T-helper 2 cell treated with Interferon-gamma antibody and Interleukin-4, amounts not matched to agents 5 μg/mL and 100 μg/mL, for 36 hours (primary cell): ENCODE measurements at regions not wholly inside any gene's neighbourhood (a gene's known extent, or its start where the extent isn't known, plus 50 kb on each side); places are given as distances from the start of the nearest gene placed in this dataset.
A peak's percentile ranks its signal among the peaks of the same experiment; 100 is the strongest.

Experiments used
- DNase-seq: peaks from one replicate; pipeline ENCODE4 v3.0.0; 2021; ENCODE audit warnings: low spot score
- H3K27ac Mint-ChIP-seq: one replicate; pipeline ENCODE4 v1.8.0; 2021; ENCODE audit warnings: mild to moderate bottlenecking, mixed read lengths
- H3K27me3 Mint-ChIP-seq: one replicate; pipeline ENCODE4 v1.8.0; 2021; ENCODE audit warnings: low read depth, mixed read lengths
- H3K36me3 Mint-ChIP-seq: one replicate; pipeline ENCODE4 v1.8.0; 2021; ENCODE audit warnings: low read depth, mixed read lengths
- H3K4me1 Mint-ChIP-seq: one replicate; pipeline ENCODE4 v1.8.0; 2021; ENCODE audit warnings: low read depth, mixed read lengths
- H3K4me3 Mint-ChIP-seq: one replicate; pipeline ENCODE4 v1.8.0; 2022; ENCODE audit warnings: mild to moderate bottlenecking, moderate library complexity, mixed read lengths
- H3K9me3 Mint-ChIP-seq: one replicate; pipeline ENCODE4 v1.8.0; 2021; ENCODE audit warnings: mixed read lengths

- no peaks in the 10 kb centered on the region for H3K9me3 Mint-ChIP-seq
- peaks cover 4% of the 10 kb centered on the region for H3K27me3 Mint-ChIP-seq
- no peak for DNase-seq
- H3K4me1 Mint-ChIP-seq = peaks cover 2% of the 10 kb centered on the region
- H3K4me3 Mint-ChIP-seq = no peak overlapping the region
- H3K36me3 Mint-ChIP-seq = no peaks in the 10 kb centered on the region
- H3K27ac Mint-ChIP-seq = no peak overlapping the region
Measured at GRCh38 chr9:90038763-90039162, 434.0 kb downstream of the GADD45G start.

DNA sequence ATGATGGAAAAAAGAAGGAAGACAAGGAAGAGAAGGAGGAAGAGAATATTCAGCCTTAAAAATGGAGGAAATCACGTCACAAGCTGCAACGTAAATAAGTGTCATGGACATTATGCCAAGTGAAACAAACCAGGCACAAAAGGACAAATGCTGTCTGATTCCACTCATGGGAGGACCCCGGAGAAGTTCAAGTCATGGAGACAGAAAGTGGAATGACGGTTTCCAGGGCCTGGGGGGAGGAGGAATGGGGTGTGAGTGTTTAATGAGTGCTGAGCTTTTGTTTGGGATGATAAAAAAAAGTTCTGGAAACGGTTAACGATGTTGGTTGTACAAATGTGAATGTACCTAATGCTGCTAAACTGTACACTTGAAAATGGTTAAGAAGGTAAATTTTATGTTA lies 439.5 kb downstream of the GADD45G start:
- H3K27ac Mint-ChIP-seq = no peak overlapping the region
- peaks cover 12% of the 10 kb centered on the region for H3K4me1 Mint-ChIP-seq
- H3K36me3 Mint-ChIP-seq = no peaks in the 10 kb centered on the region
- no peak overlapping the region for H3K4me3 Mint-ChIP-seq
- no peaks in the 10 kb centered on the region for H3K9me3 Mint-ChIP-seq
- H3K27me3 Mint-ChIP-seq = peaks cover 4% of the 10 kb centered on the region
- DNase-seq = no peak

- H3K27ac Mint-ChIP-seq = peak overlapping the region; percentile 0
- peak; percentile 49 for DNase-seq
- peaks cover 12% of the 10 kb centered on the region for H3K4me1 Mint-ChIP-seq
- no peaks in the 10 kb centered on the region for H3K36me3 Mint-ChIP-seq
- no peak overlapping the region for H3K4me3 Mint-ChIP-seq
- no peaks in the 10 kb centered on the region for H3K9me3 Mint-ChIP-seq
- H3K27me3 Mint-ChIP-seq = peaks cover 3% of the 10 kb centered on the region
Measured at GRCh38 chr9:90044710-90045151, 439.9 kb downstream of the GADD45G start.

DNA sequence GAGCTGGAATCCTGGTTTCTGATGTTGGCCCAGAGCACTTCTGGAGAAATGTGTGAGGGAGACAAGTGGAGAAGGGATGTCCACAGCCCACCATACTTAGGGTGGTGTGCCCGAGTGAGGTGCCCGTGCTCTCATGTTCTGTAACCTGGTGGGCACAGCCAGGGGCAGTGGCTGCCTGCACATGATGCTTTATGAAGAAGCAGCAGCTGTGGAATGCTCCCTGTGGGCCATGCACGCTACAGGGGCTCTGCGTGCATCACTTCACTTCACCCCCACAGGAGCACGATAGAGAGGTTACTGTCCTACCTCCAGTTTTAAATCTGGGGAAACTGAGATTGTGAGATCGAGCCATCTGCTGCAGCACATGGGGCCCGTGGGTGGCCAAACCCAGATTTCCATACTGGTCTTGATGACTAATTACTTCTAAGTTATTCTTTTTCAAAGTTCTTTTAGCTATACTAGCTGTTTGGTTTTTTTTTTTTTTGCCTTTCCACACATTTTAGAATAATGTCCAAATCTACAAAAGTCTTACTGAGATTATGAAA lies 441.6 kb downstream of the GADD45G start:
- peaks cover 4% of the 10 kb centered on the region for H3K27me3 Mint-ChIP-seq
- peak; percentile 35 for DNase-seq
- no peaks in the 10 kb centered on the region for H3K36me3 Mint-ChIP-seq
- H3K27ac Mint-ChIP-seq = no peak overlapping the region
- H3K9me3 Mint-ChIP-seq = no peaks in the 10 kb centered on the region
- H3K4me1 Mint-ChIP-seq = peaks cover 12% of the 10 kb centered on the region
- no peak overlapping the region for H3K4me3 Mint-ChIP-seq

- Mint-ChIP-seq H3K36me3 (no peaks in the 10 kb centered on the region), H3K27ac (no peak overlapping the region), H3K27me3 (peaks cover 14% of the 10 kb centered on the region), H3K9me3 (no peaks in the 10 kb centered on the region), H3K4me3 (no peak overlapping the region), H3K4me1 (peaks cover 12% of the 10 kb centered on the region)
- DNase-seq = no peak
Measured at GRCh38 chr9:90047828-90048227, 443.0 kb downstream of the GADD45G start.

DNA sequence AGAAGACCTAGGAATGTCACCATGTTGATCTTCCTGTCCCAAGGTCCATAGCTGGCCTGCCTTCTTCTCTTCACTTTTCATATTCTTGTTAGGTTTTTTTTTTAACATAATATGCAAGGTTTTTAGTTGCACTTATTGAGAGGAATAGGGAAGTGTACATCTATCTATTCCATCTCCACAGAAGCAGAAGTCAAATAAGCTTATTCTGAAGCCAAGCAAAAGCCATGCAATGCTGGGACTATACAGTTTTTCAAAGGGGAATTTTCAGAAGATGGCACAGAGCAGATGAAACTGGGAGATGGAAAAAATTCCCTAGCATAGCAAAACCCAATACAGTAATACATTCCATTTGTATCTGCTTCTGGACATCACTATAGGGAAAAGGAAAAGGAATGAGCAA lies 447.6 kb downstream of the GADD45G start:
- no peak for DNase-seq
- no peaks in the 10 kb centered on the region for H3K36me3 Mint-ChIP-seq
- no peaks in the 10 kb centered on the region for H3K4me1 Mint-ChIP-seq
- no peak overlapping the region for H3K4me3 Mint-ChIP-seq
- peaks cover 23% of the 10 kb centered on the region for H3K27me3 Mint-ChIP-seq
- H3K9me3 Mint-ChIP-seq = peaks cover 6% of the 10 kb centered on the region
- H3K27ac Mint-ChIP-seq = no peak overlapping the region

DNA sequence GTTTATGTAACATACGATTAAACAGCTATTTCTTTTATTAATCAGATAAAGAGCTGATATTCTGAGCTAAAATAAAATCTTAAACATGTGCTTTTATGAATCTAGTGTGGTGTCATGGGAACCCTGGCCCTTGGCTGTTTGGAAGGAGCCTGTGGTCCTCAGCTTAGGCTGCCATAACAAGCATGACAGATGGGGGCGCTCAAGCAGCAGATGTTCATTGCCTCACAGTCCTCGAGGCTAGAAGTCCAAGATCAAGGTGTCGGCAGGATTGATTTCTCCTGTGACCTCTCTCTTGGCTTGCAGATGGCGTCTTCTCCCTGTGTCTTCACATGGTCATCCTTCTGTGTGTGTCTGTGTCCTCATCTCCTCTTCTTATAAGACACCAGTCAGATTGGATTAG lies 448.2 kb downstream of the GADD45G start:
- Mint-ChIP-seq H3K27ac (no peak overlapping the region), H3K27me3 (peaks cover 23% of the 10 kb centered on the region), H3K36me3 (no peaks in the 10 kb centered on the region), H3K9me3 (peaks cover 6% of the 10 kb centered on the region), H3K4me1 (no peaks in the 10 kb centered on the region), H3K4me3 (no peak overlapping the region)
- peak; percentile 2 for DNase-seq

- no peak overlapping the region for H3K27ac Mint-ChIP-seq
- H3K4me1 Mint-ChIP-seq = no peaks in the 10 kb centered on the region
- DNase-seq = no peak
- no peaks in the 10 kb centered on the region for H3K36me3 Mint-ChIP-seq
- no peak overlapping the region for H3K4me3 Mint-ChIP-seq
- H3K27me3 Mint-ChIP-seq = peaks cover 20% of the 10 kb centered on the region
- H3K9me3 Mint-ChIP-seq = peaks cover 6% of the 10 kb centered on the region
Measured at GRCh38 chr9:90054810-90055209, 450.0 kb downstream of the GADD45G start.

- H3K4me1 Mint-ChIP-seq = no peaks in the 10 kb centered on the region
- H3K27ac Mint-ChIP-seq = no peak overlapping the region
- no peaks in the 10 kb centered on the region for H3K36me3 Mint-ChIP-seq
- no peak overlapping the region for H3K4me3 Mint-ChIP-seq
- no peak for DNase-seq
- peaks cover 20% of the 10 kb centered on the region for H3K27me3 Mint-ChIP-seq
- peaks cover 6% of the 10 kb centered on the region for H3K9me3 Mint-ChIP-seq
Measured at GRCh38 chr9:90055226-90055625, 450.4 kb downstream of the GADD45G start.

- Mint-ChIP-seq H3K27me3 (peaks cover 14% of the 10 kb centered on the region), H3K27ac (no peak overlapping the region), H3K36me3 (no peaks in the 10 kb centered on the region), H3K4me3 (no peak overlapping the region), H3K9me3 (peaks cover 6% of the 10 kb centered on the region), H3K4me1 (no peaks in the 10 kb centered on the region)
- DNase-seq = no peak
Measured at GRCh38 chr9:90057361-90057760, 452.5 kb downstream of the GADD45G start.

DNA sequence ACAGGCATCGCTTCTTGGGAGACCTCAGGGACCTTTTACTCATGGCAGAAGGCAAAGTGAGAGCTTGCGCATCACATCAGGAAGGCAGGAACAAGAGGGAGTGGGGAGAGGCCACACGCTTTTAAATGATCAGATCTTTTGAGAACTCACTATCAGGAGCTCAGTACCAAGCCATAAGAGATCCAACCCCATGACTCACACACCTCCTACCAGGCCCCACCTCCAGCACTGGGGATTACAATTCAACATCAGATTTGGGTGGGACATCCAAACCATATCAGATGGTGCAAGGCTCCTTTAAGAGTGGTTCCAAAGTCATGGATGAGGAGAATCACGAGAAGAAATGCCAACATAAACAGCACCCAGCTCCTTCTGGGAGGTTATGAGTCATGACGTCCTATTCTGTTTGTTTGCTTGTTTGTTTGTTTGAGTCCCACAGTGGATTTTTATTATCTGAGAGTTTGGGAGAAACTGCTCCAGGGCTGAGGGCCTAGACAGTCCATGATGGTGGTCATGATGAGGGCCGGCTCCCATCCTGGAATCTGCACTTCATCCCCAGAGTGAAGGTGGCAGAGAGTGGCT lies 453.5 kb downstream of the GADD45G start:
- DNase-seq = peak; percentile 1
- H3K27me3 Mint-ChIP-seq = peaks cover 14% of the 10 kb centered on the region
- H3K27ac Mint-ChIP-seq = no peak overlapping the region
- H3K9me3 Mint-ChIP-seq = peaks cover 6% of the 10 kb centered on the region
- no peak overlapping the region for H3K4me3 Mint-ChIP-seq
- H3K36me3 Mint-ChIP-seq = no peaks in the 10 kb centered on the region
- no peaks in the 10 kb centered on the region for H3K4me1 Mint-ChIP-seq

GRCh38 chr9:90059436-90059835 lies 454.6 kb downstream of the GADD45G start:
- H3K9me3 Mint-ChIP-seq = peaks cover 5% of the 10 kb centered on the region
- no peak overlapping the region for H3K27ac Mint-ChIP-seq
- no peaks in the 10 kb centered on the region for H3K4me1 Mint-ChIP-seq
- peaks cover 12% of the 10 kb centered on the region for H3K27me3 Mint-ChIP-seq
- H3K36me3 Mint-ChIP-seq = no peaks in the 10 kb centered on the region
- DNase-seq = peak; percentile 1
- H3K4me3 Mint-ChIP-seq = no peak overlapping the region

GRCh38 chr9:90060256-90060655 lies 455.4 kb downstream of the GADD45G start:
- peaks cover 14% of the 10 kb centered on the region for H3K27me3 Mint-ChIP-seq

GRCh38 chr9:90061187-90061586 lies 456.4 kb downstream of the GADD45G start:
- no peaks in the 10 kb centered on the region for H3K4me1 Mint-ChIP-seq
- H3K9me3 Mint-ChIP-seq = no peaks in the 10 kb centered on the region
- H3K27me3 Mint-ChIP-seq = peaks cover 14% of the 10 kb centered on the region
- DNase-seq = no peak
- no peaks in the 10 kb centered on the region for H3K36me3 Mint-ChIP-seq
- H3K27ac Mint-ChIP-seq = no peak overlapping the region
- H3K4me3 Mint-ChIP-seq = no peak overlapping the region

More at GRCh38 chr9:90060256-90060655, 455.4 kb downstream of the GADD45G start:
- no peaks in the 10 kb centered on the region for H3K36me3 Mint-ChIP-seq
- DNase-seq = peak; percentile 3
- peaks cover 3% of the 10 kb centered on the region for H3K9me3 Mint-ChIP-seq
- H3K4me1 Mint-ChIP-seq = no peaks in the 10 kb centered on the region
- H3K27ac Mint-ChIP-seq = no peak overlapping the region
- H3K4me3 Mint-ChIP-seq = no peak overlapping the region

DNA sequence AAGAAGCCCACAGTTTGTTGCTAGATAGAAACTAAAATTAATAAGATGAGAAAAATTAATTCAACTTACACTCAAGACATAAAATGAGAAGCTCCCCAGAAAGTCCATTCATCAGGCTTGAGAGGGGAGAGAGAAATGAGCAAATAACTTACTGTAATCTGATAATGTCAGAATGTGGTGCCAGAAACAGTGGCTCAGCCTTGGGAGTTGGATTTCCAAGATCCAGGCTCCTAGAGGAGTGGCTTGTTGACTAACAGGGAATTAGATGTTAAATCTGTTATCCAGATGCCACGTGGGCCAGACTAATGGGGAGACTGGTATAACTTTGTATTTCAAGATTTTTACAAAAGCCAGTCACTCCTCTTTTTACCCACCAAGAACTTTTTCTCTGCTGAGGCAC lies 458.2 kb downstream of the GADD45G start:
- Mint-ChIP-seq H3K27ac (no peak overlapping the region), H3K9me3 (no peaks in the 10 kb centered on the region), H3K27me3 (peaks cover 21% of the 10 kb centered on the region), H3K4me1 (no peaks in the 10 kb centered on the region), H3K4me3 (no peak overlapping the region), H3K36me3 (no peaks in the 10 kb centered on the region)
- no peak for DNase-seq
